GM19324 (cell line): ENCODE measurements at regions not wholly inside any gene's neighbourhood (a gene's known extent, or its start where the extent isn't known, plus 50 kb on each side); places are given as distances from the start of the nearest gene placed in this dataset.
"Not testable (repeated sequence)": the region's sequence is repeated elsewhere in the genome, so short reads cannot be mapped to it uniquely, and the experiment has no call there.

ENCODE experiments used
- ATAC-seq: cut with Tn5 transposase; IDR thresholded peaks from one replicate; pipeline ENCODE4 v1.9.1; 2021; ENCODE audit warnings: mild to moderate bottlenecking, moderate library complexity; ENCODE audit not compliant: unreplicated experiment, low FRiP score

DNA sequence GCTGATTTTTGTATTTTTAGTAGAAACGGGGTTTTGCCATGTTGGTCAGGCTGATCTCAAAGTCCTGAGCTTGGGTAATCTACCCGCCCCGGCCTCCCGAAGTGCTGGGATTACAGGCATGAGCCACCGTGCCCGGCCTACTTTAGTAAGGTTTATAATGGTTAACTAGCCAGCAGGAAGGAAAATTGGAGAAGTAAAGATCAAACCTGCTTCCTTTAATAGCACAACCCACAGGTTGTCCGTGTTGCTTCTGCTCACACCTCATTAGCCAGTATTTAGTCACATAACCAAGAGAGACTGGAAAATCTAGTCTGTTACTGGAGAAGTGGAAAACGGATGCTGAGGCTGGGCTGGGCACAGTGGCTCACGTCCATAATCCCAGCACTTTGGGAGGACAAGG, 51.9 kb upstream of the TBL1XR1 start:
- no peak for ATAC-seq

DNA sequence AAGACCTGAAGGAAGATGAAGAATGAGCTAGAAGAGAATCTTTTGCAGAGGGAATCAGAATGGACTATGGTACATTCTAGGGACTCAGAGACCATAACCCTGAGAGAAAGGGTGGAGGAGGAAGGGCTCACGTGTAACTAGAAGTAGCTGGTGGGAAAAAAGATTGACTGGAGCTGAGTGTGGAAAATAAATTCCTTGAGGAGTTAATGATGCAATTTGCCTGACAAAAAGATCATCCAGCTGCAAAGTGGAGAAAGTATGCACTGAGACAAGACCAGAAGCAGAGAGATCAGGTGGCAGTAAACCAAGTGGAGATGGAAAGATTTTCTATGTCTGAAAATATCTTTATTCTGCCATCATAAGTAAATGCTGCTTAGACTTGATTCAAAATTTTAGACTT, 52.9 kb upstream of the TBL1XR1 start:
- no peak for ATAC-seq

DNA sequence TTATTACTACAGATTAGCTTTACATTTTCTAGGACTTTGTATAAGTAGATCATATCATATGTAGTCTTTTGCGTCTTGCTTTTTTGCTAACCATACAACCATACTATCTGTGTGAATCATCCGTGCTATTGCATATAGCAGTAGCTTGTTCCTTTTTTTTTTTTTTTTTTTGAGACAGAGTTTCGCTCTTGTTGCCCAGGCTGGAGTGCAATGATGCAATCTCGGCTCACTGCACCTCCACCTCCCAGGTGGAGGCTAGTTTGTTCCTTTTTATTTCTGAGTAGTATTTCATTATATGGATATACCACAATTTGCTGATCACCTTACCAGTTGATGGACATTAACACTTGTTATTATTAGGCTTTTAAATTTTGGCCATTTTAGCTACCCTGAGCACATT, 54.5 kb upstream of the TBL1XR1 start:
- ATAC-seq, result no peak

DNA sequence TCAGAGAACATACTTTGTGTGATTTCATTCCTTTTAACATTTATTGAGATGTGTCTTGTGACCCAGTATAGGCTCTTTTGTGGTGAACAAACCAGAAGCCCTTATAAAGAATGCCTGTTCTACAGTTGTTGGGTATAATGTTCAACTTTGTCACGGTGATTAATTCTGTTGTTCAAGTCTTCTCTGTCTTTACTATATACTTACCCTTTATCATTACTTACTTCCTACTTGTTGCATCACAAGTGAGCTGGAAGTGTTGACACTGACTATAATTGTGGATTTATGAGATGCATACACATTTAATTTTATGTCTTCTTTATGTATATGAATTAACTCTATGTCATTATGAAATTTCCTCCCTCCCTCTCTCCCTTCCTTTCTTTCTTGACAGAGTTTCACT, 59.7 kb upstream of the TBL1XR1 start:
- ATAC-seq, result no peak

DNA sequence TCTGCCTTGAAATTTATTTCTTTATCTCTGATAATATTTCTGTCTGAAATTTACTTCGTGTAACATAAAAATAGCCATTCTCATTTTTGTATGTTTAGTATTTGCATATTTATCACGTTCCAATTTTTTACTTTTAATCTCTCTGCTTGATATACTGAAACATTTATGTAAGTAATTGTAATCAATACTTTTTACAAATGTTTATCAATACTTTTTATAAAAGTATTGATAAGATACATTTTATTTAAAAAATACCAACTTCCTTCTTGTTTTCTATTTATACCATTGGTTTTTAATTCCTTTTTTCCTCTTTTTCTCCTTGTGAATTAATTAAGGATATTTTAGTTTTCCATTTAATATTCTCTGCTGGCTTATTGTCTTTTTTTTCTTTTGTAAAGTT, 60.3 kb upstream of the TBL1XR1 start:
- no peak for ATAC-seq

DNA sequence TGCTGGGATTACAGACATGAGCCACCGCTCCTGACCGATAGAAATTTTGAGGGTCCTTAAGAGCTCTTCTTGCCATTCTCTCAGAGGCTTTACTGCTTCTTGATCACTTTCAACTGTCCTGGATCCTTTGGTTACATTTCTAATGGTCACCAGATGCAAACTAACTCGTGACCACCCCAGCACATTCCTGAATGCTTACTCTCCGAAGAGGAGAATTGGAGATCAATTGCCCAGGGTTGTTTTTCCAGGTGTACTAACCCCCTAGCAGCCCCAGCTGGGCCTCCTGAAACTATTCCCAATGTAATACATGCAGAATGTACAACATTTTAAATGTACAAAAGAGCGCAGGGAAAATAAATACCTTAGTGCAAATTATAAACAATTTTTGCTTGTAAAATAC, 65.1 kb upstream of the TBL1XR1 start:
- no peak for ATAC-seq

DNA sequence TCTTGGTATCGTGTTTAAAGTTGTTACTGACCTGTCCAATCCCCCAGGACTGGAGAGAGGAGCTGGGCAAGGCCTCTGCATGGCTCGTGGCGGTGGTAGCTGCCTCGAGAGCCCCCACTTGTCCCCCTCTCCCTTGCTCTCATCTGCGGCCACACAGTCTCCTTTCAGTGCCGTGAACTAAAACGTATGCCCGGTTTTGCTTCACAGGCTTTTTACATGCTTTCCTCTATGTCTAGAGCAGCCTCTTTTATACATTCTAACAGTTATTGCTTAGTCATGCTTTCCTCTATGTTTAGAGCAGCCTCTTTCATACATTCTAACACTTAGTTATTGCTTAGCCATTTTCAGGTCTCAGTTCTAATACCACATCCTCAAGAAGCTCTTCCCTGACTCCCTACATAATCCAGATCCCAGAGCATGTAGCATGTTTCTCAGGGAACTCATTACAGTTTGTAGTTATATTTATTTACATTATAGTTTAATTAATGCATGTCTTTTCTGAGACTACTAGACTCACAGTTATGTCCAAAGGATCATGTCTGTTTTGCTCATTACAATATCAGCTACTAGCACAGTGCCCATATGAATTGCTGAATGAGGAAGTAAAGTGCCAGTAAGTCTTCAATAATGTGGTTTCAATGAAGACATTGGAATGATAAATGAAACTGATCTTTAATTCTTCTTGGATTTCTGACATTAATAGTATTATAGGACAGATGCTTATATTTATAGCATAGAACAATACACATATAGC, 66.5 kb upstream of the TBL1XR1 start:
- ATAC-seq, result no peak

DNA sequence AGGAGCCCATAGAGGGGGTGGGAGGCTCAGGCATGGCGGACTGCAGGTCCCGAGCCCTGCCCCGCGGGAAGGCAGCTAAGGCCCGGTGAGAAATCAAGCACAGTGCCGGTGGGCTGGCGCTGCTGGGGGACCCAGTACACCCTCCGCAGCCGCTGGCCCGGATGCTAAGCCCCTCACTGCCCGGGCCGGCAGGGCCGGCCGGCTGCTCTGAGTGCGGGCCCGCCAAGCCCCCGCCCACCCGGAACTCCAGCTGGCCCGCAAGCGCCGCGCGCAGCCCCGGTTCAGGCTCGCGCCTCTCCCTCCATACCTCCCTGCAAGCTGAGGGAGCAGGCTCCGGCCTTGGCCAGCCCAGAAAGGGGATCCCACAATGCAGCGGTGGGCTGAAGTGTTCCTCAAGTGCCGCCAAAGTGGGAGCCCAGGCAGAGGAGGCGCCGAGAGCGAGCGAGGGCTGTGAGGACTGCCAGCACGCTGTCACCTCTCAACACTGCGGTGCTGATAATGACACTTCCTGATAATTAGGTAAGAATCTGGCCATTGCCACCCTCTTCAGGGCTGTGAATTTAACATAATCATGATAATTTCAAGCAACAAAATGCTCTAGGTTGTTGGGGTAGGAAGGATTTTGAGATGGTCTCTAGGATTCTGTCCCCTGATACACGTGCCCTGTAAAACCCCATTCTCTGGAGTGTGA, 74.7 kb upstream of the TBL1XR1 start:
- not testable (repeated sequence) for ATAC-seq

DNA sequence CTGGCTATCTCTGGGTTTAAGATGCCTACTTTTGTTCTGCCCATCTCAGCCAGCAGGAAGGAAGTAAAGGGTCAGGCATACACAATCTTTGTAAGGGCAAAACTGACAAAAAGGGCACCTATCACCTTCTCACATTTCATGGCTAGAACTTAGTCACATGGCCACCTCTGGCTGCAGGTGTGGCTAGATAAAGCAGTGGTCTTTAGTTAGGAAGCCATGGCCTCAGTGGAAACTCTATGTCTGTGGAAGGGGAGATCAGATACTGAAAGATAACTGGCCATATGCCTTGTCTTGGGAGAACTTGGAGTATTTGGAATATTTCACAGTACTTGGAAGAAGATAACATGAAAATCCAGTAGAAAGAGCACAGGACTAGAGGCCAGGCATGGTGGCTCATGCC, 80.7 kb upstream of the TBL1XR1 start:
- ATAC-seq, result no peak

DNA sequence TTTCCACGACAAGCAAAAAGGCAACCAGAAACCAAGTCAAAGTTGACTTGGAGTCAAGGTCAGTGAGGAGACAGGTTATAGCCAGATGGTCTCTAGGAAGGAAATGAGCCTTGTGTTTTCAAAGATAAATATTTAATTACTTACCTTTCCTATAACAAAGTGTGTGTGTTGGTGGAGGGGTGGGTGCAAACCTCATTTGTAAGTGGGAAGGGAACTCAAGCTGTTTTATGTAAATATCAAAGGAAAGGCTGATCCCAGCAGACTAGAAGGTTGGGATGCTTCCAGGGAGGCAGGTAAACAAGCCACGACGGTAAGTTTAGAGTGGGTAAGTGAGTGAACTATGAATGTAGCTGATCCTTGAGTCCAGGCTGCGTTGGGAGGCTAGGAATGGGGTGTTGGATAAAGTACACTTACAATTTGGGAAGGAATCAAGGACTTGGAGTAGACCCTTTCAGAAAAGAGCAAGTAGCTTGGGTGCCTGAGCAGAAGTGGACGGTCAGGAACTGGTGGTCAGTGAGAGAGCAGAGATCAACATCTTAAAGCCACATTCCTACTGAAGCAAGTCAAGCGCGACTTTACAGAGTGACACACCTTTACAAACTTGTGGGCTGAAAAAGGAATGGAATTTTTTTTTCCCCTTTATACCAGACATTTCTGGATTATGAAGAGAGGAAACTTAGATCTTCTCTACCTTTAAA, 82.0 kb upstream of the TBL1XR1 start:
- ATAC-seq, result no peak

DNA sequence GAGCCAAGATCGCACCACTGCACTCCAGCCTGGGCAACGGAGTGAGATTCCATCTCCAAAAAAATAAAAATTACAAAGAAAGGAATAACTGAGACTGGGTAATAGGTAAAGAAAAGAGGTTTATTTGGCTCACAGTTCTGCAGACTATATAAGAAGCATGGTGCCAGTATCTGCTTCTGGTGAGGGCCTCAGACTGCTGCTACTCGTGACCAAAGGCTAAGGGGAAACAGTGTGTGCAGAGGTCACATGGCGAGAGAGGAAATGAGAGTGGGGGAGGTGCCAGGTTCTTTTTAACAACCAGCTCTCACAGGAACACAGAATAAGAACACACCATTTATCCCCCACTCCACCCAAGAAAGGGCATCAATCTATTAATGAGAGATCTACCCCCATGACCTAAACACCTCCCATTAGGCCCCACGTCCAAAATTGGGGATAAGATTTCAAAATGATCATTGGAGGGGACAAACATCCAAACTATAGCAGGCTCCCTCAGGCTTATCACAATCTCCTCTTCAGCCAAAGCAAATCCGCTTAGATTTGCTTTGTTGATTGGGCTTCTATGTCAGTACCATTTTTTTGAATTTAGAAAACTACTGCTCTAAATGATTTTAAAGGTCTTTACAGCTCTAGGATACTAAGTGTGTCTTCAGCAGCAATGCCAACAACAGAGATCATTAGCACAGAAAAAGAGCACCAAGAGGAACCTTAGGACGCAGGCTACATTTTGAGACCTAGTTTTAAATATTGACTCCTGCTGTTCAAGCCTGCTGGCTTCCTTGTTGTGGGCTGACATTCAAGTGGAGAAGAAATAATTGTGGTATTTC, 84.2 kb upstream of the TBL1XR1 start:
- ATAC-seq, result no peak

DNA sequence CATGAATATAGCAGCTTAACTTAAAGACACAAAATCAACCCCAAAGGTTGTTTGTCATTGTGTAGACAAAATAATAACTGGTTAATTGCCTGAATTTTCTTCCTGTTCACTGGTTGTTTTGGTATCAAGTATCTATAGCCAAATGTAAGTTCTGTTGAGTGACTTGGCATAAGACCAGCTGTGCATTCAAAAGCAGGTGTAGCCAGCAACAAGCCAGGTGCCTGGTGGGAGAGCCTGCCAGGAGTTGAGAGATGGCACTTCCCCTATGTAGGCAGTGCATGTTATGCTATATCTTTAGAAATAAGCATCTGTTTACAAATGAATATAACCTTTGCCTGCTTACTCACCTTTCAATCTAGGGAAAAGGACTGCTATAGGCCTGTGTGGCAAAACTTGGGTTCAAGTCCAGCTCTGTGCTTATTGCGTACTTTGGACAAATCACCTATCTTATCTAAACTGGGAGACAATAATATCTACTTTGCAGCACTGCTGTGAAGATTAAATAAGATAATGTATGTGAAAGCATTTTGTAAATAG, 84.9 kb upstream of the TBL1XR1 start:
- no peak for ATAC-seq

DNA sequence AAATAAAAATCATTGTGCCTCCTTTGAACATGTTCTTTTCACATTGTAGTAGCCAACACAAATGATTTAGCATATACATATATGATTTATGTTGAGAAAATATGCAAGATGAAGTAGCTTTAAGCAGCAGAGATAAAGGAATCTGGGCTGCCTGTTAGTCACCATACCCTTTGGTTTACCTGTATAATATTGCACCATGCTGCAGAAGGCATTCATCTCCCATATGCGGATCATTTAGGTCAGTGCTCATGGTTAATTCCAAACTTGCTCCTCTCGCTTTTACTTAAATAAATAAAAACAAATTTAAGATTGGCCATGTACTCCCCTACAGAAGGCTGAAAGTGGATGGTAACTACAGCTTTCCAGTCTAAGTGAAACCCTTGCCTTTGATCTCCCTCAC, 86.7 kb upstream of the TBL1XR1 start:
- no peak for ATAC-seq

DNA sequence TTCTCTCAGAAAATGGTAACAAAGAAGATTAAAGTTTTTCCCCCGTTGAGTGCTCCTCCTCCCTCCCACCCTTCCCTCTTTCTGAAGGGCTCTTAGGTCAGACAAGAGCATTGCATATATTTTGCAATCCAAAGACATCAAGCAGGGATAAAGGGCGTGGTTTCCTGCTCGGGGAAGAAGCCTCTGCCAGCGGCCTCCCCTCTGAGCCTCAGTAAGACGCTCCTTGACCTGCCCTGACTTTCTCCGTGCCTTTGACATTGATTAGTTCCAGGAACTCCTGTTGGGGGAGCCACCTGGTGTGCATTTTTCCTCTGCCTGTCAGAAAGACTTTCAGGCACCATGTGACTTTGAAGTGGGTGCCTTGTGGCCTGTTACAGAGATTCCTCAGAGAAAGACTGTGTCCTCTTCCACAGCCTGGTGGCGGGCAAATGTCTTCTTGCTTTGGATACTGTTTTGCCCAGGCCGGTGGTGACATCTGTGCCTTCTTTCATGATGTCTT, 87.2 kb upstream of the TBL1XR1 start:
- ATAC-seq, result no peak

DNA sequence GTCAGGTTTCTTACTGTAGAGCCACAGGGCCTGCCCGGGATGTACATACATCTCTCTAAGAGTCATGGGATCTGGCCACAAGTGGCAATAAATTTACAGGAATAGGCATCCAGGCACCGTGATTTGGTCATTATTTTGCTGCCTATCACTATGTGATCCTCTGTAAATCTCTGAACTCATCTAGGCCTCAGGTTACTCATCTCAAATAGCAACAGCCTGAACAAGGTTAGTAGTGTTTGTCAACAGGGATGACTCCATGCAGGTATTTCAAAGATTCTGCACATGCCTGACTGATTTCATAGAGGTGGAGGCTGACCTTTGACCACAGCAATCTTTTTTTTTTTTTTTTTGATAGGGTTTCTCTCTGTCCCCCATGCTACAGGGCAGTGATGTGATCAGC, 88.8 kb upstream of the TBL1XR1 start:
- ATAC-seq, result no peak

DNA sequence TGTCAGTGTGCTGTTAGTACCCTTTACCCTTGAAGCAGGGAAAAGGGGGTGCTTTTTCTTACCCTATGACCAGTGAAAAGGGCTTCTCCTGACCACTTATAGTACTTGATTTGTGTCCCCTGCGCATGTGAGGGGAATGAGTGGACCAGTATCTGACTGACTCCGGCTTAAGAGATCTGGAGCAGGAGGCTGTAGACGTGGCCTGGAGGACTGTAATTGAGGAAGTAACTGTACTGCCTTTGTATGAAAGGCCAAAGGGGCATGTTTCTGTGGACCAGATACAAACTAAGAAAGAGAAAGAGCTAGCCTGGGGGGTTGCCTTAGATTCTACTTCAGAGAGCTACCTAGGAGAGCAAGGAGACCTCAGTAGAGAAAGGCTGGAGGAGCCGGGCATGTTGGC, 89.9 kb upstream of the TBL1XR1 start:
- no peak for ATAC-seq

DNA sequence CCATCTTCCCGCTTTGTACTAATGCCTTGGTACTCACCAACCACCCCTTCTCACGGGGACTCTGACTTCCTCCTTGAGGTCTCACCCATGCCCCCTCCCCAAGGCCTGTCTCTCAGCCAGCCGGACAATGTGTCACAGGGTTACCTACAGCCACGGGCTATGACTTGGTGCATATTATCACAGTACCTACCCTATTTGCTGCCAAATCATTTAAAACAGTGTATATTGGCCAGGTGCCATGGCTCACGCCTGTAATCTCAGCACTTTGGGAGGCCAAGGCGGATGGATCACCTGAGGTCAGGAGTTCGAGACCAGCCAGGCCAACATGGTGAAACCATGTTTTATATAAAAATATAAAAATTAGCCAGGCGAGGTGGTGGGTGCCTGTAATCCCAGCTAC, 93.4 kb upstream of the TBL1XR1 start:
- ATAC-seq, result no peak

DNA sequence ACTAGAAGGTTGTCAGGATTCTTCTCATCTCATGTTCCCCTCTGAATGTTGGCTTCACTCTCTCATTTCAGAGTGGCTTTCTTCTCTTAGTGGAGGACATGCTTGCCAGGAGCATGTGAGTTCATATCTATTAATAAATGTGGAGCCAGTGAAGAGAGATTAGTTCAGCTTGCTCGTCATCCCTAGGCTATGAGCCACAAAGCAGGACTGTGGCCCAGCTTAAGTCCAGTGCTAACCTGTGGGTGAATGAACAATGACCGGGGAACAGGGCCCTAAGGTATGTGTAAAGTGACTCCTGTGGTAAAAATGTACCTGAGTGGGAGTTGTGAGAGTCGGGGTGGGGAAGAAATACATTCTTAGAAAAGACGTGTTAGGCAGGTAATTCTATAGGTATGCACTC, 96.9 kb upstream of the TBL1XR1 start:
- no peak for ATAC-seq

DNA sequence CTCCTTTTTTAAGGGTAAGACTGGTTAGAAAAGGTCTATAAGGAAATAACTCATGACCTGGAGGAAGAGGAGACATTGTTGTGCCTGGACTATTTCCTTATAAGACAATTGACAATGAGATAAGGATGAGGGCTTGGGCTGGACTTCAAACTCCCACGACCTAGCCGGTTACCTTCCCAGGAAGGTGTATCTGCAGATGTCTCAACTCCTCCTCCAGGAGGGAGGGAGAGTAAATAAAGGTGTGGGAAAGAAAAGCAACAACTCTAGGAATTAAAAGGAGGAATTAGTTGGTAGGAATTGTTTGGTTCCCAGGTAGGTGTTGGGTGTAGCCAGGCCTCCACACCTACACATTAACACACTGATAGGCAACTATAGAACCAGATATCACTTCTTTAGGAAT, 97.8 kb upstream of the TBL1XR1 start:
- no peak for ATAC-seq

DNA sequence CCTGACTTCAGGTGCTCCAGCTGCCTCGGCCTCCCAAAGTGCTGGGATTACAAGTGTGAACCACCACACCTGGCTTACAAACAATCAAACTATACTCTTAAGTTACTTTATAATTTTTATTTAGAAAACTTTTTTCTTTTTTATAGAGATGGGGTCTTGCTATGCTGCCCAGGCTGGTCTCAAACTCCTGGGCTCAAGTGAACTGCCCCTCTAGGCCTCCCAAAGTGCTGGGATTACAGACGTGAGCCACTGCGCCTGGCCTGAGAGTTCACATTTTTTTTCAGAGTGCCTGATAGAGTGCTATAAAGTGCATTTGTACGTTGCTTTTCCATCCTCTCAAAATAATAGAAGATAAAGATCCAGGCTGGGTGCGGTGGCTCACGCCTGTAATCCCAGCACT, 102.0 kb upstream of the TBL1XR1 start:
- no peak for ATAC-seq
